ENCODE measurements at regions not wholly inside any gene's neighbourhood (a gene's known extent, or its start where the extent isn't known, plus 50 kb on each side); places are given as distances from the start of the nearest gene placed in this dataset.

DNA sequence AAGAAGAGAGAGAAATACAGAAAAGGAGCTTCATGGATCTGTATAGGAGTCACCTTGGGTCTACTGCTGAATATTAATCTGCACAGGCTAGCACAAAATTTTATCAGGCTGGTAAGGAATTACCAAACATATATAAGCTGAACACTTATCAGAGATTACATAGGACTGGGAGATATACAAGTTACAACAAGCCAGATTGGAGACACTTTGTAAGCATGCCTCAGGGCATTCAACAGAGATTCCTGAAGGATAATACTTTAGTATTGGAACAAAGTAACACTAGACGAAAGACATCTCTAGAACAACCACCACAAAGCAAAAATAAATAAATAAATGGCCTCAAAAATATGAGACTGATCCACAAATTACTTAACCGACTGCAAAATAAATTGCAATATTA, 197.8 kb downstream of the ANXA1 start:
- no peaks in the 10 kb centered on the region for H3K36me3 Mint-ChIP-seq (ENCODE audit: low read depth)
- H3K4me1 Mint-ChIP-seq = no peaks in the 10 kb centered on the region
- TF ChIP-seq, protein P1, sequence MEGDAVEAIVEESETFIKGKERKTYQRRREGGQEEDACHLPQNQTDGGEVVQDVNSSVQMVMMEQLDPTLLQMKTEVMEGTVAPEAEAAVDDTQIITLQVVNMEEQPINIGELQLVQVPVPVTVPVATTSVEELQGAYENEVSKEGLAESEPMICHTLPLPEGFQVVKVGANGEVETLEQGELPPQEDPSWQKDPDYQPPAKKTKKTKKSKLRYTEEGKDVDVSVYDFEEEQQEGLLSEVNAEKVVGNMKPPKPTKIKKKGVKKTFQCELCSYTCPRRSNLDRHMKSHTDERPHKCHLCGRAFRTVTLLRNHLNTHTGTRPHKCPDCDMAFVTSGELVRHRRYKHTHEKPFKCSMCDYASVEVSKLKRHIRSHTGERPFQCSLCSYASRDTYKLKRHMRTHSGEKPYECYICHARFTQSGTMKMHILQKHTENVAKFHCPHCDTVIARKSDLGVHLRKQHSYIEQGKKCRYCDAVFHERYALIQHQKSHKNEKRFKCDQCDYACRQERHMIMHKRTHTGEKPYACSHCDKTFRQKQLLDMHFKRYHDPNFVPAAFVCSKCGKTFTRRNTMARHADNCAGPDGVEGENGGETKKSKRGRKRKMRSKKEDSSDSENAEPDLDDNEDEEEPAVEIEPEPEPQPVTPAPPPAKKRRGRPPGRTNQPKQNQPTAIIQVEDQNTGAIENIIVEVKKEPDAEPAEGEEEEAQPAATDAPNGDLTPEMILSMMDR (conservative IDR thresholded peaks at IDR 0.05) = no peak
- H3K27me3 Mint-ChIP-seq (ENCODE audit: low read depth) = peaks cover 3% of the 10 kb centered on the region
- no peak overlapping the region for H3K4me3 Mint-ChIP-seq
- no peaks in the 10 kb centered on the region for H3K9me3 Mint-ChIP-seq
- H3K27ac Mint-ChIP-seq (ENCODE audit: unreplicated experiment) = no peak overlapping the region
- no peak for DNase-seq (ENCODE audit: low read depth, low spot score)

DNA sequence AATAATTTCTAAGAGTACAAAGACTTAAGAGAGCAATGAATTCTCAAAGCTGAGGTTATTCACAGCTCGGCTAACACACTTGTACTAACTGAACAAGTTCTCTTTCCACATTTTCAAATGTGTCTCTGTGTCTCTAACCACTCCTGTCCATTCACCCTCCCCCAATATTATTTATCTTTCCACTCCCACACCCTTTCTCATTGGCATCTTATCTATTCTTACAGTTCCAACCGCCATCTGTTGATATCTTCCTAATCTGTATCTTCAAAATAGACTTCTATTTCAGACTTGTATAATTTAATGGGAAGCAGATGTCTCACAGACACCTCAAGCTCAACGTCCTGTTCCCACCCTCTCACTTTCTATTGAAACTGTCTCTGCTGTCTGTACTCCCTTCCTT, 205.9 kb downstream of the ANXA1 start:
- H3K4me1 Mint-ChIP-seq = no peaks in the 10 kb centered on the region
- TF ChIP-seq, protein P1 (conservative IDR thresholded peaks at IDR 0.05) = no peak
- H3K36me3 Mint-ChIP-seq (ENCODE audit: low read depth) = no peaks in the 10 kb centered on the region
- H3K27ac Mint-ChIP-seq (ENCODE audit: unreplicated experiment) = no peak overlapping the region
- H3K9me3 Mint-ChIP-seq = no peaks in the 10 kb centered on the region
- H3K4me3 Mint-ChIP-seq = no peak overlapping the region
- H3K27me3 Mint-ChIP-seq (ENCODE audit: low read depth) = peaks cover under 1% of the 10 kb centered on the region
- no peak for DNase-seq (ENCODE audit: low read depth, low spot score)

DNA sequence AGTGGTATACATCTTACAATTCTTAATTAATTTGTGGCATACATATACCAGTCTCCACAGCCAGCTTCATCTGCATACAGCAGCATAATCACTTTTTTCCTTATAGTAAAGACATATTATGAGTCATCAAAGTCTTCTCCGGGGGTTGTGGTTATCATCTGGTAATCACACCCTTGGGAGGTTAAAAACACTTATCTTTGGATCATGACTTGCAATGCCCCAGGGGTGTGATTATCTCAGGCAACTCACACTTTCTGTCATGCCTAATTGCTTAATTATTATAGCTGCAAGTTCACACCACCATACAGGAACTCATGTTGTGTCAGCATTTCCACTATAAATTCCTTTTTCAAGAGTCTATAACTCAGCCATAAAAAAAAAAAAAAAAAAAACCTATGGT, 218.4 kb downstream of the ANXA1 start:
- TF ChIP-seq, protein P1 (conservative IDR thresholded peaks at IDR 0.05) = no peak
- Mint-ChIP-seq H3K9me3 (no peaks in the 10 kb centered on the region), H3K27me3 (ENCODE audit: low read depth) (no peaks in the 10 kb centered on the region), H3K27ac (ENCODE audit: unreplicated experiment) (no peak overlapping the region), H3K4me1 (no peaks in the 10 kb centered on the region), H3K4me3 (no peak overlapping the region), H3K36me3 (ENCODE audit: low read depth) (no peaks in the 10 kb centered on the region)
- no peak for DNase-seq (ENCODE audit: low read depth, low spot score)

DNA sequence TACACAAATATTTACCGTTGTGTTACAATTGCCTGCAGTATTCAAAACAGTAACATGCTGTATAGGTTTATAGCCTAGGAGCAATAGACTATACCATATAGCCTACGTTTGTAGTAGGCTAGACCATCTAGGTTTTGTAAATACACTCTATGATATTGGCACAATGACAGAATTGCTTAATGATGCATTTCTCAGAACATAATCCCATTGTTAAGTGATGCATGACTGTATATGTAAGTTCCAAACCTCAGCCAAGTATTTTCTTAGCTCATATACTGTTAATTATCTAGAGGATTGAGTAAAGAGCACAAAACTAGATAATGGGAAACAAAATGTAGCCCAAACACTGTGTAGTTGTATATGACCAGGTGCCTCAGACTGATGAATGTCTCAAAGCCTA, 220.1 kb downstream of the ANXA1 start:
- no peaks in the 10 kb centered on the region for H3K4me1 Mint-ChIP-seq
- no peak for DNase-seq (ENCODE audit: low read depth, low spot score)
- H3K4me3 Mint-ChIP-seq = no peak overlapping the region
- no peaks in the 10 kb centered on the region for H3K9me3 Mint-ChIP-seq
- no peak overlapping the region for H3K27ac Mint-ChIP-seq (ENCODE audit: unreplicated experiment)
- H3K36me3 Mint-ChIP-seq (ENCODE audit: low read depth) = no peaks in the 10 kb centered on the region
- TF ChIP-seq, protein P1 (conservative IDR thresholded peaks at IDR 0.05) = no peak
- H3K27me3 Mint-ChIP-seq (ENCODE audit: low read depth) = no peaks in the 10 kb centered on the region

DNA sequence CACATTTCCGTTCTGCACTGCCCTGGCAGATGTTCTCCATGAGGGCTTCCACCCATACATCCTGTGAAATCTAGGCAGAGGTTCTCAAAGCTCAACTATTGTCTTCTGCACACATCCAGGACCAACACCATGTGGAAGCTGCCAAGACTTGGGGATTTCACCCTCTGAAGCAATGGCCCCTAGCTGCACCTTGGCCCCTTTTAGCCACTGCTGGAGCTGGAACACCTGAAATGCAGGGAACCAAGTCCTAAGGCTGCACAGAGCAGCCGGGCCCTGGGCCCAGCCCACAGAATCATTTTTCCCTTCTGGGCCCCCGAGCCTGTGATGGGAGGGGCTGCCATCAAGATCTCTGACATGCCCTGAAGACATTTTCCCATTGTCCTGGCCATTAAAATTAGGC, 228.7 kb downstream of the ANXA1 start:
- H3K36me3 Mint-ChIP-seq (ENCODE audit: low read depth) = no peaks in the 10 kb centered on the region
- DNase-seq (ENCODE audit: low read depth, low spot score) = no peak
- H3K27ac Mint-ChIP-seq (ENCODE audit: unreplicated experiment) = no peak overlapping the region
- H3K9me3 Mint-ChIP-seq = peaks cover 5% of the 10 kb centered on the region
- H3K4me1 Mint-ChIP-seq = peaks cover 6% of the 10 kb centered on the region
- H3K4me3 Mint-ChIP-seq = no peak overlapping the region
- TF ChIP-seq, protein P1 (conservative IDR thresholded peaks at IDR 0.05) = no peak
- H3K27me3 Mint-ChIP-seq (ENCODE audit: low read depth) = no peaks in the 10 kb centered on the region

Data from neural crest cell (in vitro differentiated cells).